Fibroblast of villous mesenchyme (primary cell): ENCODE measurements at regions not wholly inside any gene's neighbourhood (a gene's known extent, or its start where the extent isn't known, plus 50 kb on each side); places are given as distances from the start of the nearest gene placed in this dataset.

ENCODE experiments used
- DNase-seq: peaks from one replicate; pipeline ENCODE4 v3.0.0-alpha.2; 2010; ENCODE audit warnings: low read depth
- H3K4me3 ChIP-seq: 2 replicates; pipeline ENCODE4 v1.5.1; 2011; ENCODE audit warnings: low read depth, mild to moderate bottlenecking, low read length
- TF ChIP-seq, protein P1 (sequence below): IDR thresholded peaks from 2 replicates; pipeline ENCODE4 v1.5.1; 2012; ENCODE audit warnings: low read depth, mild to moderate bottlenecking, low read length; ENCODE audit not compliant: insufficient read depth

DNA sequence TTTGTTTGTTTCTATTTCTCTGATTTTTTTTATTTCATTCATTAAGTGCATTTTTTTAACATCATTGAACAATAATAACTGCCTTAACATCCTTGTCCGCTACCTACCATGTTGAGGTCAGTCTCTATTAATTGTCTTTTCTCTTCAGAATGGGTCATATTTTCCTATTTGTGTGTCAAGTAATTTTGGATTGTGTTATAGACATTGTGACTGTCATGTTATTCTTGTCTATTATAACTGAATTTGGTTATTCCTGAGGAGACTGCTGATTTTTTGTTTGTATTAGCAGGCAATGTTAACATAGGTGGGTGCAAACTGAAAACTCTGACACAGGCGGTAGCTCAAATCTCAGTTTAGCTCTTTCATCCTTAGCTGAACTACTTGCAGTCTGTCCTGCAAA, 169.9 kb downstream of the DICER1 start:
- DNase-seq: no peak
- TF ChIP-seq, protein P1, sequence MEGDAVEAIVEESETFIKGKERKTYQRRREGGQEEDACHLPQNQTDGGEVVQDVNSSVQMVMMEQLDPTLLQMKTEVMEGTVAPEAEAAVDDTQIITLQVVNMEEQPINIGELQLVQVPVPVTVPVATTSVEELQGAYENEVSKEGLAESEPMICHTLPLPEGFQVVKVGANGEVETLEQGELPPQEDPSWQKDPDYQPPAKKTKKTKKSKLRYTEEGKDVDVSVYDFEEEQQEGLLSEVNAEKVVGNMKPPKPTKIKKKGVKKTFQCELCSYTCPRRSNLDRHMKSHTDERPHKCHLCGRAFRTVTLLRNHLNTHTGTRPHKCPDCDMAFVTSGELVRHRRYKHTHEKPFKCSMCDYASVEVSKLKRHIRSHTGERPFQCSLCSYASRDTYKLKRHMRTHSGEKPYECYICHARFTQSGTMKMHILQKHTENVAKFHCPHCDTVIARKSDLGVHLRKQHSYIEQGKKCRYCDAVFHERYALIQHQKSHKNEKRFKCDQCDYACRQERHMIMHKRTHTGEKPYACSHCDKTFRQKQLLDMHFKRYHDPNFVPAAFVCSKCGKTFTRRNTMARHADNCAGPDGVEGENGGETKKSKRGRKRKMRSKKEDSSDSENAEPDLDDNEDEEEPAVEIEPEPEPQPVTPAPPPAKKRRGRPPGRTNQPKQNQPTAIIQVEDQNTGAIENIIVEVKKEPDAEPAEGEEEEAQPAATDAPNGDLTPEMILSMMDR: no peak
- no peak overlapping the region for H3K4me3 ChIP-seq

DNA sequence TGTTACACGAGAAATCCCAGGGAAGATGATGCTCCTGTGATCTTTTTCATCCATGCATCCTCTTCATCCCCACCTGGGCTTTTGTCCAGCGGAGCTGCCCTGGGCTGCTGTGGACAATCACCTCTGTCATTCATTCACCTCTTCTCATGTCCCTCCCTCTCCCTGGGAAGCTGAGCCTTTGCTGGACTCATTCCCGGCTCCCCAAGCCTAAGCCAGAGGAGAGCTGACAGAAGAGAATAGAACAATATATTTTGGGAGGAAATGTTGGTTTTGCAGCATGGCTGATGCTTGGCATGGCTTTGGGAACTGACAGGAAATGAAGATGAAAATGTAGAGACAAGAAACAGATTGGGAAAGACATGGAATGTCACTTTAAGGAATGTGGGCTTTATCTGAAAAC, 177.4 kb downstream of the DICER1 start:
- TF ChIP-seq, protein P1: no peak
- DNase-seq: no peak
- no peak overlapping the region for H3K4me3 ChIP-seq

DNA sequence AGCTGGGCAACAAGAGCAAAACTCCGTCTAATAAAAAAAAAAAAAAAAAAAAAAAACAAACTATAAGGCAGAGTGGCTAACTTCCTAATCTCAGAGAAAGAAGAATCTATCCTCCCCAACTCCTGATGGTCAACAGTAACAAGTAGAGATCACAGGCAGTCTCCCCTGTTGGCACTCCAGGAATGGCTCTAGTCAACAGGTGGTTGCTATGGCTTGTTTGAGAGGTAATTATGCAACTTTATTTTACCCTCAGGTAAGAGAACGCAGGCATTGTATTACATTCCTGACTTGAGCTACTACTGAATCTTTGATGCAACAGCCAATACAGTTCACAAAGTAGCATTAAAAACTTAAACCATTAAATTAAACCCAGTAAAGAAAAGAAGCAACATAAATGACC, 180.3 kb downstream of the DICER1 start:
- no peak for DNase-seq
- TF ChIP-seq, protein P1: no peak
- H3K4me3 ChIP-seq: no peak overlapping the region

DNA sequence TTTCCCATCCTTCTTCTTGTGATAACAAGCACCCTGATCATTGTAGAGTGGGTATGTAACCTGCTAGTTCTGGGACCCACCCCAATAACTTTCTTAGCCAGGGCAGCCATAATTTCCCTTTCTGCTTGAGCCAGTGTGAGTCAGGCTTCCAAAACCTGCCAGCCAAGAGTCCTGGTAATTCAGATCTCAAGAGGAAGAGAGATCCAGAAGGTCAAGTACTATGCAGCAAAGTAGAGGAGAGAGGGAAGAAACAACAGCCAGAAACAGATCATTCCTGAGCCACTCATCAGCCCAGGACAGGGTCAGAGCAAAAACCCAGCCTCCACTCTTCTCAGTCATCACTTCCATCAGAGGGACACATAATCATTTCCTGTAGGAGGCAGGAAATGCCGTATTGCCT, 182.0 kb downstream of the DICER1 start:
- DNase-seq: no peak
- no peak overlapping the region for H3K4me3 ChIP-seq
- TF ChIP-seq, protein P1: no peak

DNA sequence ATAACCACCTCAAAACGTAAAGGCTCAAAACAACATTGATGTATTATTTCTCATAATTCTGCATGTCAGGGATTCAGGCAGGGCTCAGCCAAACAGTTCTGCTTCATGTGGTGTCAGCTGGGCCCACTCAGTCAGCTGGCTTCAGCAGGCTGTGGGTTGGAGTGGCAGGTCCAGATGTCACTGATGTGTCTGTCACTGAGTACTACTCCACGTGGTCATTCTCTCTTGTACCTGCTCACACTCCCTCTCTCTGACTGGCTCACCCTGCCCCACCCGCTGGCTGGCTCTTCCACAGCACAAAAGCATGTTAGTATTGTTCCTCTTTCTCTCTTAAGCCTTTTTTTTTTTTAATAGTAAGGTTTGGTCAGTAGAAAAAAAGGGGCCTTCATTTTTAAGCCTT, 182.4 kb downstream of the DICER1 start:
- TF ChIP-seq, protein P1: no peak
- DNase-seq: no peak
- H3K4me3 ChIP-seq: no peak overlapping the region

DNA sequence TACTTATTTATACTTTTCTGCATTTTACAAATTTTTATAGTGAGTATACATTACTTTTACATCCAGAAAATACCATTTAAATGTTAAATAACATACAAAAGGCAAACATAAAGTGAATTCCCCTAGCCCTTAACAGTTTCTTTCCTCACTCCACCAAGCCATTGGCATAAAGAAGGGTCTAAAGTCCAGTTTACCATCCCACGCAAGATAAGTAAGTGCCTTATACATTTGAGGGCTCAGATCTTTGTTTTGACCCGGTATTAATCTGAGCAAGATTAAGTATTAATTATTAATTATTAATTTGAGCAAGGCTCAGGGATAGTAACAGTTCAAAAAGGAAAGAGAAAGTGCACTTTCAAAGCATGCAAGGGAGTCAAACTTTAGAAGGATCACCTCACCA, 182.9 kb downstream of the DICER1 start:
- TF ChIP-seq, protein P1: no peak
- H3K4me3 ChIP-seq: no peak overlapping the region
- no peak for DNase-seq

DNA sequence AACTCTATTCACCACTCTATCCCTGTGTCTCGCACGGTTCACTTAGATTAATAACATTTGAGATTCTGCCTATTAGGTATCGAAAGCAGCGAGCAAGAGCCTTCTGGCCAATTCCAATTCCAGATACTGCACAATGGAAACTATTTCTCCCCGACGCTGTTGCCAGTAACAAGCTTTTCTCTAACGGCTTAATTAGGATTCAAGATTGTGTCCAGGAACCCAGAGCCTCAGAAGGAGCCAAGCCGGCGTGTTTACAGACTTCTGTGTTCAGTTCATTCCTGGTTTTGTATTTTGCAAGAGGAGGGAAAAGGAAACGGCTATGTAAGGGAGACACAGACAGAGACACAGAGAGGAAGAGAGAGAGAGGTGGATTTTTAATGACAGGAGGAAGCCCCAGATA, 185.6 kb downstream of the DICER1 start:
- TF ChIP-seq, protein P1: no peak
- no peak overlapping the region for H3K4me3 ChIP-seq
- DNase-seq: peak; percentile 1
